Cardiac septum (tissue), 1 donor: ENCODE measurements at regions not wholly inside any gene's neighbourhood (a gene's known extent, or its start where the extent isn't known, plus 50 kb on each side); places are given as distances from the start of the nearest gene placed in this dataset.

Source experiments
- DNase-seq: peaks from one replicate; pipeline ENCODE4 v3.0.0-alpha.2; 2020; ENCODE audit warnings: low spot score
- intact Hi-C: fragments of 100-400 bp; cut with DNase I; formaldehyde crosslinking; loops from one replicate; pipeline ENCODE4 v1.14.0; 2022
- donor health status: DM: no; HTN: no; CAD: no.

DNA sequence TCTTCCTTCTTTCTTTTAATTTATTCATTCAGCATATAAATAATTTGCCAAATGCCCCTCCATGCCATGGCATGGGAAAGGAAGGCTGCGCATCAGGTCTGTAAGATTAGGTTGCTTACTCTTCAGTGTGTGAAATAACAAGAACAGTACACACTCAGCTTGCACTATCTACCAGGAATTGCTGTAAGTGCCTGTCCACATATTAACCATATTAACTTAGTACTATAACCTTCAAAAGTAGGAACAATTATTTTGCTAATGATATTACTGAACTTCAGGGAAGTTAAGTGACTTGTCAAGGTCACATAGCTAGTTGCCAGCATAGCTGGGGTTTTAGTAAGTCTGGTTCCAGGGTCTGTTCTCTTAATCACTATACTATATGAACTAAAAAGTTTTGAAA is 89.2 kb upstream of the PMFBP1 start:
- DNase-seq = no peak
- intact Hi-C loops = no loop called here

- intact Hi-C loops = no loop called here
- no peak for DNase-seq
Observed at GRCh38 chr16:72256398-72257066, 84.6 kb upstream of the PMFBP1 start.

DNA sequence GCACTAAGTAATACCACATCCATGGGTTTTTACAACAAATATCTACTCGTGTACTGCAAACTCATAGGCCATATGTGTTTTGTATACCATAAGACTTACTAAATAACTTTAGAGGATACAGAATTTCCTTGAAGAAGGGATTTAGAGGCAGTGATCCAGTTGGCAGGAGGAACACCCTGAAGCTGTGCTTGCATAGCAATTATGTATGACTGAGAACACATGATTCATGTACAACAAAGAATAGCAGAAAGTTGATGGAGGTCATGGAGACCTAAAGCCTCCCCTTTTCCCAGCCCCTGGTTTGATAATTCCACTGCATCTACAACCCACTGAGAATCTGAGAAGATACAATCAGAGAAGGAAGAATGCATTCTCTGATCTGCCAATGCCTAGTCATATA is 83.8 kb upstream of the PMFBP1 start:
- intact Hi-C loops = no loop called here
- no peak for DNase-seq

DNA sequence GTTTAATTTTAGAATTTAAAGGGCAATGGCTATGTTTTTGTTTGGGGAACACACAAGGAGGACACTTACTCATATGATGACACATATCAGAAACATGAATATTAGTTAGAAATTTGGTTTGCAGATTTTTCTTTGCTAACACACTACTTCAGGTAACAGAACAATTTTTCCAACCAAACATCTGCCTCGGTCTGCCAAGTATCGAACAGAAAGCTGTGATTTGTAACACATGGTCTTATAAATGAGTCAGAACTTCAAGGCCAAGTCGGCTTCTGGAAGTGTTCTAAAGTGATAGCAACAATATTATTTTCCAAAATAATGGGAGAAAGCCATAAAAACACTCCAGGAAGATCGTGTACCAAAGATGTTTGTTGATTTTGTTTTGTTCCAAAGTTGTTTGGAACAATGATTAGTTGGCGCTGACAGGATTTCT is 75.9 kb upstream of the PMFBP1 start:
- intact Hi-C loops = no loop called here
- no peak for DNase-seq

- intact Hi-C loops = no loop called here
- DNase-seq = no peak
Observed at GRCh38 chr16:72246423-72246822, 74.5 kb upstream of the PMFBP1 start.

DNA sequence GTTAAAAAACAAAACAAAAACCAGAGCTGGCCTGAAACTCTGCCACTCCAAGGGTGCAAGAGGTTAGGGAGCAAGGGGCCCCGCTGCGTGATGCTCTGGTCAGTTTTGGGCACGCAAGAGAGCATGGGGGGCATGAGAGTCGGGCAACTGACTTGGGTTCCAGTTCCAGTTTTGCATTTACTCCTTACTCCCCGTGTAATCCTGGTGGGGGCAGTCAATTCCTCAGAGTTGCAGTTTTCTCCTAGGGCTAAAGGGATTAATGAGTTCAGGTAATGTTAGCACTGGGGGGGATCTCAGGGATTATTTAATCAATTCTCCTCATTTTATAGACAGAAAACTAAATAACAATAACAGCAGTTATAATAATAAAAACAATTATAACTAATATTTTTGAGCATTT is 72.9 kb upstream of the PMFBP1 start:
- intact Hi-C loops = no loop called here
- no peak for DNase-seq

DNA sequence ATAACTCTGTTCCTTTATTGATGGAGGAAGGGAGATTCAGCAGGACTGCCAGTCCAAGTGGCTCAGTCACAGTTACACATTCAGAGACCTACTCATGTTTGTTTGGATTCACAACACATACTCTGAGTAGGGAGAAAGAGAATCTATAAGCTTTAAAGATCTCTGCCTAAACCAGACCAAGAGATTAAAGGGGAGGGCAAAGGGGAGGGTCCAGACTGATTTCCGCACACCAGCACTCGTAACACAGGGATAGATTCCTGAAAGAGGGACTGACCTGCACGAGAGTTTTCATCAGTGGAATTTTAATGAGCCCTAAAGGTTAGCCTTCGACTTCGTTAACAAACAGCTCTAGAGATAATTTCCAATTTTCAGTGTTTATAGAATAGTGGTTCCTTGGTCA is 71.7 kb upstream of the PMFBP1 start:
- intact Hi-C loops = no loop called here
- DNase-seq = no peak

DNA sequence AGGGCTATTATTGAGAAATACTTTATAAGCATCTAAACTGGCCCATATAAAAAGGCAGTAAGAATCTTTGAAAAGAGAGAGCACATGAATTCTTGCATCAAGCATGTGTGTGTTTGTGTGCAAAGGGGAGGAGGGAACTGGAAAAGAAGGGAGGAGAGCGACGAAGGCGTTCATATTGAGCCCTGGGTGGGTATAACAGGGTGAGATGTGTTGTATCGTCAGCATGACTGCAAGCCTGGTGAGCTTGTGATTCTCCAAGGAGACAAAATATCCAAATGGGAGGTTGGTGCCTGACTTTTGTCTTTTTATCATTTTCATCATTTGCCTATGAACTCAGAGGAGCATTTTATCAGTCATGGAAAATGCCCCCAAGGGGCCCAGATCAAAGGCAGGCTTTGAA is 70.8 kb upstream of the PMFBP1 start:
- DNase-seq = no peak
- intact Hi-C loops = no loop called here

DNA sequence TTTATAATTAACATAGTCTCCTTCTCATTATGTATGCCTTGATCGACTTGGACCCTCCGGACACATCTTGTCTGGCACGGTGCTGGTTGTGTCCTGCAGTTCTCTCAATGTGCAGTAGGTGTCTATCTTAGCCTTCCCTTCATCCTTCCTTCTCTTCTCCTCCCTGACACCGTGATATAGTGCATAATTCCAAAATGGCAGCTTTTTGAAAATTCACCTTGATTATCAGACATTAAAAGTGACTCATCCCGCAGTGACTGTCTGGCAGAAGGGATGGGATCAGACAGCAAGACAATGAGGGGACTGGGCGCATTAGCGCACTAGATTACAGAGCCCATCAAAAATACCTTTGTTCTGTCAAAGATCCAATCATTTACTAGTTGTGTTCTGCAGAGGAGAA is 70.0 kb upstream of the PMFBP1 start:
- no peak for DNase-seq
- intact Hi-C loops = no loop called here

DNA sequence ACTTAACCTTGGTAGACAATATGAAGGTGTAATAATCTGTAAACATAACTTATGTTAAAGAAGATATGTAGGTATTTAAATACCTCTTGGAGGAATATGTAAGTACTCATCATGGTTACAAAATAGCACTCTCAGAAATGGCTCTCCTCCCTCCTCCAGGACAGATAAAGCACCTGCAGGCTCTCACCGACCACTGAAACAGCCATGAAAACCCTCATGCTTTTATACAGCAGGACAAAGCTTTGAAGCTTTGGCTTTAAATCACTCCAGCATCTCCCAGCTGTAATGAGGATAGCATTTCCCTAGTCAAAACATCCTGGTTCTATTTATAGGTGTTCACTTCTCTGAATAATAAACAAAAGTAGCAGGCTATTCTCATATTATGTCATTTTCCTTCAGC is 69.1 kb upstream of the PMFBP1 start:
- DNase-seq = no peak
- intact Hi-C loops = no loop called here

DNA sequence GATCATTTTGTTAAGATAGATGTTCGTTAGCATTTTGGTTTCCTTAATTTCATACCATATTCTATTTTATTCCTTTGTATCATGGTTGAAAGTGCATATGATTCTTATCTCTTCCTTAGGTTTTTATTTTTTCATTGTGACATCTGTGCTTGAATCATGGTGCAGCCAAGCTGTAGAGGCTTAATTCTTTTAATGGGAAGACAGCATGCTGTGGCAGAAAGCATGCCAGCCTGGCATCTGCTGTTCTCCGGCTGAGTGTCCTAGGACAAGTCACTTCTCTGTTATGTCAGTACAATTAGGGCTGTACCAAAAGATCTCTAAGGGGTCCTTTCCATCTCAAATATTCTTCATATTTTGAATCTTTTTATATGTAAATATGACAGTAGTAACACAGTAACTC is 68.5 kb upstream of the PMFBP1 start:
- intact Hi-C loops = no loop called here
- DNase-seq = no peak

DNA sequence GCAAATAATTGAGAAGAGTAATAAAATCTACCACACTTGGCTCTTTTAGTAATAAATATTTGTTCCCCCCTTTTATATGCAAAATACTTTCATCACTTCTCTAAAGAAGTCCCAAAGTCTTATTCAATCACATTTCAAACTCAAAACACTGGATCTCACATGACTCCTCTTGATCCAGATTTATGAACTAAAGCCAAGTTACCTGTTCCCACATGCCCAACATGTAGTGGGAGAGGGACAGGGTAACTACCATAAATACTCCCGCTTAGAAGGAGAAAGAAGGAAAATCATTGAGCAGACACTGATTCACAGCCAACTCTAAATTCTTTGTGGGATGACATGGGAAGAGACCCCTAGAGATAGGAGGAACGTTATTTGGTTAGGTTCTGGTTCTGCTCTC is 64.9 kb upstream of the PMFBP1 start:
- intact Hi-C loops = no loop called here
- DNase-seq = no peak

GRCh38 chr16:72234387-72234786 is 62.4 kb upstream of the PMFBP1 start:
- intact Hi-C loops = no loop called here
- DNase-seq = no peak

GRCh38 chr16:72228014-72228413 is 56.1 kb upstream of the PMFBP1 start:
- no peak for DNase-seq
- intact Hi-C loops = no loop called here

- DNase-seq = no peak
- intact Hi-C loops = no loop called here
Observed at GRCh38 chr16:72226136-72226535, 54.2 kb upstream of the PMFBP1 start.

GRCh38 chr16:72224260-72224768 is 52.4 kb upstream of the PMFBP1 start:
- DNase-seq = no peak

GRCh38 chr16:72222503-72222902 is 50.5 kb upstream of the PMFBP1 start:
- intact Hi-C loops = no loop called here
- DNase-seq = no peak

More at GRCh38 chr16:72224260-72224768, 52.4 kb upstream of the PMFBP1 start:
- intact Hi-C loops = no loop called here
